ENCODE measurements at regions not wholly inside any gene's neighbourhood (a gene's known extent, or its start where the extent isn't known, plus 50 kb on each side); places are given as distances from the start of the nearest gene placed in this dataset.

GRCh38 chr12:5248230-5248629 lies 183.7 kb upstream of the NTF3 start:
- TF ChIP-seq CTCF (IDR thresholded peaks at IDR 0.05) (no peak), POLR2A (IDR thresholded peaks at IDR 0.05) (no peak)

Data from gastroesophageal sphincter (tissue), 3 donors.